Esophagus muscularis mucosa (tissue), 3 donors: ENCODE measurements at regions not wholly inside any gene's neighbourhood (a gene's known extent, or its start where the extent isn't known, plus 50 kb on each side); places are given as distances from the start of the nearest gene placed in this dataset.

ENCODE experiments used
- POLR2A ChIP-seq: fragments of 450-650 bp; IDR thresholded peaks from one replicate; pipeline ENCODE4 v1.6.1; 2017; ENCODE audit warnings: antibody characterized with exemption, moderate library complexity, mild to moderate bottlenecking, low read depth
- TF ChIP-seq, protein P1 (sequence below), 3 experiments: fragments of 200-600 bp in 2 of 3; fragments of 450-650 bp in 1 of 3; sonication (generic) in 2 of 3; IDR thresholded peaks; one replicate each; pipeline ENCODE4 v1.5.1; 2017 to 2019; ENCODE audit warnings: antibody characterized with exemption in 3 of 3, mild to moderate bottlenecking in 2 of 3, moderate library complexity in 1 of 3

DNA sequence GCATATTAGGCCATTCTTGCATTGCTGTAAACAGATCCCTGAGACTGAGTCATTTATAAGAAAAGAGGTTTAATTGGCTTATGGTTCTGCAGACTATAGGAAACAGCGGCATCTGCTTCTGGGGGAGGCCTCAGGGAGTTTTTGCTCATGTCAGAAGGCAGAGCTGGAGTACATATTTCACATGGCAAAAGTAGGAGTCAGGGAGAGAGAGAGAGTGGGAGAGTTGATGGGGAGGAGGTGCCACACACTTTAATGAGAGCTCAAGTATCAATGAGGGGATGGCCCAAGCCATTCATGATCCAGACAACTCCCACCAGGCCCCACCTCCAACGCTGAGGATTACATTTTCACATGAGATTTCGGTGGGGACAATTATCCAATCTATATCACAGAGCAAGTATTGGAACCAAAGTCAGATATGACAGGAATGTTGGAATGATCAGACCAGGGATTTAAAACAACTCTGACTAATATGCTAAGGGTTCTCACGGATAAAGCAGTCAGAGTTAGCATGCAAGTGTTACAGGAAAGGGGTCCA is 795.3 kb upstream of the CELF2 start:
- TF ChIP-seq, protein P1, sequence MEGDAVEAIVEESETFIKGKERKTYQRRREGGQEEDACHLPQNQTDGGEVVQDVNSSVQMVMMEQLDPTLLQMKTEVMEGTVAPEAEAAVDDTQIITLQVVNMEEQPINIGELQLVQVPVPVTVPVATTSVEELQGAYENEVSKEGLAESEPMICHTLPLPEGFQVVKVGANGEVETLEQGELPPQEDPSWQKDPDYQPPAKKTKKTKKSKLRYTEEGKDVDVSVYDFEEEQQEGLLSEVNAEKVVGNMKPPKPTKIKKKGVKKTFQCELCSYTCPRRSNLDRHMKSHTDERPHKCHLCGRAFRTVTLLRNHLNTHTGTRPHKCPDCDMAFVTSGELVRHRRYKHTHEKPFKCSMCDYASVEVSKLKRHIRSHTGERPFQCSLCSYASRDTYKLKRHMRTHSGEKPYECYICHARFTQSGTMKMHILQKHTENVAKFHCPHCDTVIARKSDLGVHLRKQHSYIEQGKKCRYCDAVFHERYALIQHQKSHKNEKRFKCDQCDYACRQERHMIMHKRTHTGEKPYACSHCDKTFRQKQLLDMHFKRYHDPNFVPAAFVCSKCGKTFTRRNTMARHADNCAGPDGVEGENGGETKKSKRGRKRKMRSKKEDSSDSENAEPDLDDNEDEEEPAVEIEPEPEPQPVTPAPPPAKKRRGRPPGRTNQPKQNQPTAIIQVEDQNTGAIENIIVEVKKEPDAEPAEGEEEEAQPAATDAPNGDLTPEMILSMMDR (IDR thresholded peaks at IDR 0.05), result no peak
- TF ChIP-seq POLR2A, result no peak
